B cell (primary cell): ENCODE measurements at regions not wholly inside any gene's neighbourhood (a gene's known extent, or its start where the extent isn't known, plus 50 kb on each side); places are given as distances from the start of the nearest gene placed in this dataset.

Experiments used
- ATAC-seq: fragments of 200-7000 bp; cut with Tn5 transposase; one replicate; pipeline ENCODE4 v1.10.0; 2021; ENCODE audit warnings: low read depth, mild to moderate bottlenecking, moderate number of reproducible peaks, moderate library complexity
- CTCF ChIA-PET: fragments of 350-600 bp; sonication (Branson Sonifier 250); formaldehyde crosslinking; loops from one replicate; lab custom pipeline; 2021; ENCODE audit warnings: antibody characterized with exemption, inconsistent platforms; lab: Charles Lee
- POLR2A ChIA-PET: fragments of 350-600 bp; sonication (Branson Sonifier 250); formaldehyde crosslinking; loops from one replicate; lab custom pipeline; 2021; ENCODE audit warnings: antibody characterized with exemption; lab: Charles Lee
- DNase-seq: peaks from one replicate; pipeline ENCODE4 v3.0.0; 2013
- H2AFZ ChIP-seq: 2 replicates; pipeline ENCODE4 v1.6.1; 2012; ENCODE audit warnings: mild to moderate bottlenecking, low read depth, low read length; ENCODE audit not compliant: insufficient read depth, poor library complexity, severe bottlenecking
- H3K27ac ChIP-seq, 2 donors: 1 replicate in 1 of 2; 2 replicates in 1 of 2; pipeline ENCODE4 v1.5.1; 2012 to 2013; ENCODE audit warnings: low read length in 2 of 2, mild to moderate bottlenecking in 2 of 2, moderate library complexity in 1 of 2
- H3K27me3 ChIP-seq, 4 experiments: fragments of 200-600 bp in 1 of 4; sonication (generic) in 1 of 4; replicated peaks in 1 of 4; 1 replicate in 2 of 4; 2 replicates in 2 of 4; pipeline versions ENCODE4 v1.6.1 to v1.7.0; 2013 to 2016; ENCODE audit warnings: low read length in 3 of 4, mild to moderate bottlenecking in 2 of 4, mixed read lengths in 1 of 4, moderate library complexity in 1 of 4; ENCODE audit not compliant: insufficient read depth in 4 of 4, control insufficient read depth in 3 of 4; ENCODE audit errors: control extremely low read depth in 1 of 4
- H3K36me3 ChIP-seq, 2 experiments: replicated peaks in 1 of 2; 1 replicate in 1 of 2; 2 replicates in 1 of 2; pipeline versions ENCODE4 v1.6.1 to v1.7.1; 2013; ENCODE audit warnings: low read length in 1 of 2; ENCODE audit not compliant: insufficient read depth in 2 of 2, control insufficient read depth in 1 of 2; ENCODE audit errors: control extremely low read depth in 1 of 2, extremely low read depth in 1 of 2
- H3K4me1 ChIP-seq, 2 donors: fragments of 200-600 bp in 1 of 2; sonication (generic) in 1 of 2; 1 replicate in 1 of 2; 2 replicates in 1 of 2; pipeline versions ENCODE4 v1.5.1 to v1.6.1; 2013 to 2017; ENCODE audit warnings: low read length in 2 of 2; ENCODE audit not compliant: control insufficient read depth in 2 of 2, insufficient read depth in 2 of 2
- H3K4me2 ChIP-seq: replicated peaks from 2 replicates; pipeline ENCODE3; 2012; ENCODE audit warnings: mild to moderate bottlenecking, low read depth, low read length; ENCODE audit not compliant: poor library complexity, severe bottlenecking
- H3K4me3 ChIP-seq, 5 experiments: fragments of 200-600 bp in 1 of 5; sonication (generic) in 1 of 5; 1 replicate in 3 of 5; 2 replicates in 2 of 5; pipeline versions ENCODE4 v1.5.1 to v1.7.0; 2011 to 2016; ENCODE audit warnings: low read length in 4 of 5, mild to moderate bottlenecking in 4 of 5, low read depth in 2 of 5, control low read depth in 1 of 5, moderate library complexity in 1 of 5; ENCODE audit not compliant: insufficient read depth in 1 of 5; ENCODE audit errors: control extremely low read depth in 1 of 5, extremely low read depth in 1 of 5
- H3K79me2 ChIP-seq: fragments of 200-600 bp; sonication (generic); one replicate; pipeline ENCODE4 v1.6.0; 2016; ENCODE audit warnings: low read length; ENCODE audit not compliant: control insufficient read depth, insufficient read depth
- H3K9ac ChIP-seq: fragments of 200-600 bp; sonication (generic); 2 replicates; pipeline ENCODE4 v1.6.1; 2017; ENCODE audit warnings: mild to moderate bottlenecking, low read length, moderate library complexity
- H3K9me3 ChIP-seq, 3 donors: one replicate each; pipeline versions ENCODE4 v1.6.1 to v1.7.1; 2013; ENCODE audit warnings: low read length in 2 of 3; ENCODE audit not compliant: control insufficient read depth in 2 of 3, insufficient read depth in 1 of 3; ENCODE audit errors: control extremely low read depth in 1 of 3
- H4K20me1 ChIP-seq: 2 replicates; pipeline ENCODE4 v1.6.0; 2012; ENCODE audit warnings: mild to moderate bottlenecking, low read length; ENCODE audit not compliant: insufficient read depth, control insufficient read depth, poor library complexity, severe bottlenecking
- H3K27ac Mint-ChIP-seq: one replicate; pipeline ENCODE4 v1.8.0; 2021; ENCODE audit warnings: mixed read lengths
- H3K27me3 Mint-ChIP-seq: one replicate; pipeline ENCODE4 v1.8.0; 2021; ENCODE audit warnings: mixed read lengths
- H3K4me1 Mint-ChIP-seq: one replicate; pipeline ENCODE4 v1.8.0; 2021; ENCODE audit warnings: mixed read lengths
- H3K4me3 Mint-ChIP-seq: one replicate; pipeline ENCODE4 v1.8.0; 2021; ENCODE audit warnings: mixed read lengths
- H3K9me3 Mint-ChIP-seq: one replicate; pipeline ENCODE4 v1.8.0; 2022; ENCODE audit warnings: mixed read lengths; ENCODE audit not compliant: insufficient read depth
- EZH2 ChIP-seq: IDR thresholded peaks from 2 replicates; pipeline ENCODE4 v1.6.1; 2012; ENCODE audit warnings: borderline replicate concordance, low read depth, mild to moderate bottlenecking, moderate library complexity, low read length; ENCODE audit not compliant: insufficient read depth, poor library complexity, severe bottlenecking
- WGBS: methylation state at CpG from one replicate; pipeline ENCODE4 v1.1.5; 2013; ENCODE audit warnings: missing lambda C conversion rate; ENCODE audit not compliant: insufficient coverage; 5-methylcytosine and 5-hydroxymethylcytosine counted together
- intact Hi-C: fragments of 100-400 bp; cut with micrococcal nuclease; formaldehyde crosslinking; loops from one replicate; pipeline ENCODE4 v1.10.0; 2022
- TF ChIP-seq, protein P1 (sequence below): fragments of 200-600 bp; IDR thresholded peaks from one replicate; pipeline ENCODE4 v1.8.0; 2022; ENCODE audit warnings: antibody characterized with exemption, mild to moderate bottlenecking

DNA sequence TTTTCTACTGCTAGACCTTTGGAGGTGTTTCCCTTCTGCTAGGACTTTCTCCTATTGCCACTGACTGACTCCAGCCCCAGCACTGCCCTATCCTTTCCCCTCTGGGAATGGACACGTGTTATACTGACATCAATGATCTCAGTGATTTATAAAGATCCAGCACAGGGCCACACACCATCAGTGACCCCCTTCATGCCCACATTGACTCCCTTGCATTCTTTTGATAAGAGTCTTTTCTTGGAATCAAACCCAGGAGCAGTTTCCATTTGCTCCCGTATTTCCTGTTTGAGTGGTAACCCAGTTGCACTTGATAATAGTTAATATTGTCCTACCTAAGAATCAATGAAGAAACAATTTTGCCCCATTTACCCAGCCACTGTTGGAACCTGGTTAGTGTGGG is 501.0 kb upstream of the USP24 start:
- Histone ChIP-seq H3K4me1 (no peaks in the 10 kb centered on the region), H3K79me2 (no peaks in the 10 kb centered on the region), H3K9ac (no peak overlapping the region), H3K27ac (no peak overlapping the region), H2AFZ (no peak overlapping the region), H3K4me3 (no peak overlapping the region), H3K27me3 (no peaks in the 10 kb centered on the region), H3K4me2 (no peak overlapping the region), H4K20me1 (no peaks in the 10 kb centered on the region), H3K36me3 (no peaks in the 10 kb centered on the region), H3K9me3 (no peaks in the 10 kb centered on the region)
- Mint-ChIP-seq H3K9me3 (no peaks in the 10 kb centered on the region), H3K27ac (no peak overlapping the region), H3K4me1 (no peaks in the 10 kb centered on the region), H3K27me3 (peaks cover 25% of the 10 kb centered on the region), H3K4me3 (no peak overlapping the region)
- ChIA-PET POLR2A (no interaction called here), CTCF (interaction anchor here (0.6 kb wide), 1 partner anchor 869 kb away, joined by 4 read pairs; no protein-coding TSS in a partner anchor)
- intact Hi-C loops, result no loop called here
- TF ChIP-seq, protein P1, sequence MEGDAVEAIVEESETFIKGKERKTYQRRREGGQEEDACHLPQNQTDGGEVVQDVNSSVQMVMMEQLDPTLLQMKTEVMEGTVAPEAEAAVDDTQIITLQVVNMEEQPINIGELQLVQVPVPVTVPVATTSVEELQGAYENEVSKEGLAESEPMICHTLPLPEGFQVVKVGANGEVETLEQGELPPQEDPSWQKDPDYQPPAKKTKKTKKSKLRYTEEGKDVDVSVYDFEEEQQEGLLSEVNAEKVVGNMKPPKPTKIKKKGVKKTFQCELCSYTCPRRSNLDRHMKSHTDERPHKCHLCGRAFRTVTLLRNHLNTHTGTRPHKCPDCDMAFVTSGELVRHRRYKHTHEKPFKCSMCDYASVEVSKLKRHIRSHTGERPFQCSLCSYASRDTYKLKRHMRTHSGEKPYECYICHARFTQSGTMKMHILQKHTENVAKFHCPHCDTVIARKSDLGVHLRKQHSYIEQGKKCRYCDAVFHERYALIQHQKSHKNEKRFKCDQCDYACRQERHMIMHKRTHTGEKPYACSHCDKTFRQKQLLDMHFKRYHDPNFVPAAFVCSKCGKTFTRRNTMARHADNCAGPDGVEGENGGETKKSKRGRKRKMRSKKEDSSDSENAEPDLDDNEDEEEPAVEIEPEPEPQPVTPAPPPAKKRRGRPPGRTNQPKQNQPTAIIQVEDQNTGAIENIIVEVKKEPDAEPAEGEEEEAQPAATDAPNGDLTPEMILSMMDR, result no peak
- TF ChIP-seq EZH2, result no peak
- 73% methylated on average over 1 of the region's 2 CpGs for WGBS
- no peak for DNase-seq
- no peak for ATAC-seq

GRCh38 chr1:55714230-55714629 is 499.1 kb upstream of the USP24 start:
- CTCF ChIA-PET, result no interaction called here
- H4K20me1 ChIP-seq, result no peaks in the 10 kb centered on the region
- no peaks in the 10 kb centered on the region for H3K9me3 Mint-ChIP-seq
- no peak overlapping the region for H3K4me3 ChIP-seq
- H3K4me2 ChIP-seq, result no peak overlapping the region
- WGBS, result 100% methylated on average over 2 of the region's 3 CpGs
- ATAC-seq (no peak), DNase-seq (no peak)
- H2AFZ ChIP-seq, result no peak overlapping the region
- H3K27me3 ChIP-seq, result no peaks in the 10 kb centered on the region
- TF ChIP-seq, protein P1, result no peak
- TF ChIP-seq EZH2, result no peak
- H3K4me1 Mint-ChIP-seq, result no peaks in the 10 kb centered on the region
- H3K79me2 ChIP-seq, result no peaks in the 10 kb centered on the region
- POLR2A ChIA-PET, result no interaction called here
- no peak overlapping the region for H3K27ac Mint-ChIP-seq
- intact Hi-C loops, result no loop called here
- no peak overlapping the region for H3K4me3 Mint-ChIP-seq
- H3K27ac ChIP-seq, result no peak overlapping the region
- no peak overlapping the region for H3K9ac ChIP-seq
- no peaks in the 10 kb centered on the region for H3K9me3 ChIP-seq
- H3K27me3 Mint-ChIP-seq, result peaks cover 21% of the 10 kb centered on the region
- no peaks in the 10 kb centered on the region for H3K4me1 ChIP-seq
- no peaks in the 10 kb centered on the region for H3K36me3 ChIP-seq
